ENCODE measurements at regions not wholly inside any gene's neighbourhood (a gene's known extent, or its start where the extent isn't known, plus 50 kb on each side); places are given as distances from the start of the nearest gene placed in this dataset.

- no peak for TF ChIP-seq CTCF (IDR thresholded peaks at IDR 0.05; ENCODE audit: borderline replicate concordance, extremely low read depth, insufficient read depth)
- no peaks in the 10 kb centered on the region for H3K36me3 ChIP-seq (ENCODE audit: control insufficient read depth in 2 of 3, insufficient read depth in 3 of 3, low read length in 3 of 3)
- no peak overlapping the region for H3K4me3 ChIP-seq (ENCODE audit: low read length in 3 of 3)
- no peak overlapping the region for H3K27ac ChIP-seq (ENCODE audit: low read depth in 2 of 2, low read length in 2 of 2)
- FAIRE-seq (no peak), DNase-seq (no peak)
- intact Hi-C loops (cut with DNase I), result no loop called here
- no peaks in the 10 kb centered on the region for H3K4me1 ChIP-seq (ENCODE audit: control insufficient read depth in 2 of 3, insufficient read depth in 2 of 3, low read depth in 1 of 3, low read length in 3 of 3)
- no peaks in the 10 kb centered on the region for H3K9me3 ChIP-seq (ENCODE audit: control insufficient read depth in 2 of 3, insufficient read depth in 1 of 3, low read length in 3 of 3)
- H3K27me3 ChIP-seq (ENCODE audit: control insufficient read depth, insufficient read depth, low read length), result no peaks in the 10 kb centered on the region
- H3K9ac ChIP-seq (ENCODE audit: low read length in 3 of 3), result no peak overlapping the region
Measured at GRCh38 chr6:104434519-104434918, 425.2 kb downstream of the HACE1 start.

- H3K9me3 ChIP-seq (ENCODE audit: control insufficient read depth in 2 of 3, insufficient read depth in 1 of 3, low read length in 3 of 3), result no peaks in the 10 kb centered on the region
- no peak overlapping the region for H3K9ac ChIP-seq (ENCODE audit: low read length in 3 of 3)
- H3K36me3 ChIP-seq (ENCODE audit: control insufficient read depth in 2 of 3, insufficient read depth in 3 of 3, low read length in 3 of 3), result no peaks in the 10 kb centered on the region
- no peaks in the 10 kb centered on the region for H3K4me1 ChIP-seq (ENCODE audit: control insufficient read depth in 2 of 3, insufficient read depth in 2 of 3, low read depth in 1 of 3, low read length in 3 of 3)
- no peak overlapping the region for H3K27ac ChIP-seq (ENCODE audit: low read depth in 2 of 2, low read length in 2 of 2)
- no peak for TF ChIP-seq CTCF (IDR thresholded peaks at IDR 0.05; ENCODE audit: borderline replicate concordance, extremely low read depth, insufficient read depth)
- no peaks in the 10 kb centered on the region for H3K27me3 ChIP-seq (ENCODE audit: control insufficient read depth, insufficient read depth, low read length)
- intact Hi-C loops (cut with DNase I), result no loop called here
- no peak overlapping the region for H3K4me3 ChIP-seq (ENCODE audit: low read length in 3 of 3)
- no peak for FAIRE-seq
- no peak for DNase-seq
Measured at GRCh38 chr6:104431096-104431495, 428.6 kb downstream of the HACE1 start.

- Histone ChIP-seq H3K36me3 (ENCODE audit: control insufficient read depth in 2 of 3, insufficient read depth in 3 of 3, low read length in 3 of 3) (no peaks in the 10 kb centered on the region), H3K9me3 (ENCODE audit: control insufficient read depth in 2 of 3, insufficient read depth in 1 of 3, low read length in 3 of 3) (no peaks in the 10 kb centered on the region), H3K4me1 (ENCODE audit: control insufficient read depth in 2 of 3, insufficient read depth in 2 of 3, low read depth in 1 of 3, low read length in 3 of 3) (no peaks in the 10 kb centered on the region), H3K4me3 (ENCODE audit: low read length in 3 of 3) (no peak overlapping the region), H3K27me3 (ENCODE audit: control insufficient read depth, insufficient read depth, low read length) (no peaks in the 10 kb centered on the region), H3K9ac (ENCODE audit: low read length in 3 of 3) (no peak overlapping the region), H3K27ac (ENCODE audit: low read depth in 2 of 2, low read length in 2 of 2) (no peak overlapping the region)
- no peak for FAIRE-seq
- no peak for TF ChIP-seq CTCF (IDR thresholded peaks at IDR 0.05; ENCODE audit: borderline replicate concordance, extremely low read depth, insufficient read depth)
- DNase-seq, result peak in 1 of 5 donors; percentile 23
- intact Hi-C loops (cut with DNase I), result no loop called here
Measured at GRCh38 chr6:104428184-104428583, 431.5 kb downstream of the HACE1 start.

GRCh38 chr6:104423691-104424090, 436.0 kb downstream of the HACE1 start:
- Histone ChIP-seq H3K36me3 (ENCODE audit: control insufficient read depth in 2 of 3, insufficient read depth in 3 of 3, low read length in 3 of 3) (no peaks in the 10 kb centered on the region), H3K4me3 (ENCODE audit: low read length in 3 of 3) (no peak overlapping the region), H3K9ac (ENCODE audit: low read length in 3 of 3) (no peak overlapping the region), H3K4me1 (ENCODE audit: control insufficient read depth in 2 of 3, insufficient read depth in 2 of 3, low read depth in 1 of 3, low read length in 3 of 3) (no peaks in the 10 kb centered on the region), H3K27me3 (ENCODE audit: control insufficient read depth, insufficient read depth, low read length) (no peaks in the 10 kb centered on the region), H3K27ac (ENCODE audit: low read depth in 2 of 2, low read length in 2 of 2) (no peak overlapping the region), H3K9me3 (ENCODE audit: control insufficient read depth in 2 of 3, insufficient read depth in 1 of 3, low read length in 3 of 3) (no peaks in the 10 kb centered on the region)
- intact Hi-C loops (cut with DNase I), result no loop called here
- FAIRE-seq, result no peak
- no peak for DNase-seq
- no peak for TF ChIP-seq CTCF (IDR thresholded peaks at IDR 0.05; ENCODE audit: borderline replicate concordance, extremely low read depth, insufficient read depth)
